ENCODE measurements at regions not wholly inside any gene's neighbourhood (a gene's known extent, or its start where the extent isn't known, plus 50 kb on each side); places are given as distances from the start of the nearest gene placed in this dataset.

DNA sequence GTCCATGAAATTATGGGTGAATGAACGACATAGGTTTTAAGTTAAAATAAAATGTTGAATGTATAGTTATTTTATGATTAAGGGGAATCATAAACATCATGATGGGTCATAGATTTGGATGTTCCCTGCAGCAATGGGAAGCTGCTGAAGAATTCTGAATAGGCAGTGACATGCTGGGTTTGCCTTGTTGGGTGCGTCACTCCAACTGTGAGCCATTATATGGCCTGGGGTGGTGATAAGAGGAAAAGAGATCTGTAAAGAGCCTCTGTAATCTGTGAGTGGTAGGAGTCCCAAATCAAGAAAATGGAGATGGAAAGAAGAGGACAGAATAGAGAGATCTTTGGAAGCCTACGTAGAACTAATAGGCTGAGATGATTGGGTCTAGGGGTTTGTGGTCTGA lies 58.1 kb upstream of the GPR26 start:
- POLR2A ChIA-PET (ENCODE audit: partially characterized antibody): interaction anchor here (1.1 kb wide), 1 partner anchor 33 kb away, joined by 3 read pairs; no protein-coding TSS in a partner anchor
- Histone ChIP-seq H2BK20ac (ENCODE audit: low read length) (no peak overlapping the region), H4K5ac (ENCODE audit: insufficient read length, low read depth, low read length) (no peak overlapping the region), H2BK120ac (replicated peaks; ENCODE audit: low read depth, low read length) (no peak overlapping the region), H3K9ac (replicated peaks in 1 of 4; ENCODE audit: extremely low read depth in 1 of 4, low read depth in 3 of 4, low read length in 3 of 4) (no peak overlapping the region), H3K4me1 (replicated peaks in 1 of 4; ENCODE audit: control insufficient read depth in 3 of 4, insufficient read depth in 4 of 4, low read length in 3 of 4) (peaks cover 3 to 20% (median 10%) of the 10 kb centered on the region in 4 experiments; a peak in 5 of 7 replicates), H4K20me1 (replicated peaks in 1 of 2; ENCODE audit: control insufficient read depth in 1 of 2, insufficient read depth in 2 of 2, low read length in 2 of 2) (no peaks in the 10 kb centered on the region), H2BK12ac (ENCODE audit: low read depth, low read length) (no peak overlapping the region), H3K27me3 (replicated peaks in 1 of 4; ENCODE audit: control insufficient read depth in 3 of 4, extremely low read depth in 1 of 4, insufficient read depth in 3 of 4, low read length in 3 of 4) (no peaks in the 10 kb centered on the region), H3K9me3 (ENCODE audit: insufficient read depth in 2 of 2, low read depth in 1 of 2, low read length in 1 of 2) (no peaks in the 10 kb centered on the region), H3K4ac (replicated peaks; ENCODE audit: insufficient read length, low read depth, low read length) (no peak overlapping the region), H3K79me2 (ENCODE audit: control insufficient read depth in 1 of 2, insufficient read depth in 2 of 2, low read length in 2 of 2) (no peaks in the 10 kb centered on the region), H3K36me3 (ENCODE audit: control insufficient read depth in 2 of 4, insufficient read depth in 4 of 4, low read length in 3 of 4) (no peaks in the 10 kb centered on the region), H3K27ac (ENCODE audit: low read depth, low read length) (no peak overlapping the region), H3K79me1 (ENCODE audit: low read depth, low read length) (no peaks in the 10 kb centered on the region), H4K91ac (replicated peaks; ENCODE audit: insufficient read length, low read length) (no peak overlapping the region), H3K56ac (replicated peaks; ENCODE audit: insufficient read length, low read depth, low read length) (no peak overlapping the region), H2AFZ (ENCODE audit: low read length) (no peak overlapping the region), H3K4me3 (ENCODE audit: extremely low read depth in 1 of 4, insufficient read depth in 2 of 4, low read depth in 3 of 4, low read length in 4 of 4) (peak overlapping the region in 1 of 4 experiments; percentile 33; a peak in 2 of 8 replicates), H3K4me2 (ENCODE audit: insufficient read depth in 1 of 2, low read depth in 2 of 2, low read length in 2 of 2) (peak overlapping the region; percentile 32 to 72), H2BK5ac (ENCODE audit: low read depth, low read length) (no peak overlapping the region), H4K8ac (ENCODE audit: extremely low read depth, insufficient read depth, low read length) (no peak overlapping the region), H2BK15ac (ENCODE audit: low read length) (no peak overlapping the region), H3K14ac (ENCODE audit: insufficient read length) (no peak overlapping the region), H3K23ac (ENCODE audit: insufficient read length) (no peak overlapping the region), H3K23me2 (ENCODE audit: low read depth, low read length) (no peaks in the 10 kb centered on the region; the same call in 1 of the 2 replicates), H2AK5ac (ENCODE audit: low read depth, low read length) (no peak overlapping the region), H3K18ac (ENCODE audit: extremely low read depth, low read length) (no peak overlapping the region)
- FAIRE-seq (no peak), DNase-seq (ENCODE audit: low read depth in 1 of 2, low spot score in 2 of 2) (no peak)
- CTCF ChIA-PET (ENCODE audit: partially characterized antibody): interaction anchor here (0.7 to 2.8 kb wide), 12 partner anchors 9 to 56 kb away, joined by 3 to 22 read pairs (median 4); partner anchors contain the start of gene GPR26
- 69 to 100% methylated on average over 1 to 3 of the region's 3 CpGs for WGBS, 2 experiments (ENCODE audit: extremely low coverage in 1 of 2, insufficient coverage in 1 of 2, insufficient read length in 1 of 2, insufficient replicate concordance in 2 of 2, low coverage in 1 of 2, low lambda C conversion rate in 2 of 2, missing lambda C conversion rate in 1 of 2)
- no peak for TF ChIP-seq POU5F1 (IDR thresholded peaks at IDR 0.05; ENCODE audit: low read depth, low read length)
- TF ChIP-seq CHD1 (IDR thresholded peaks at IDR 0.05; ENCODE audit: low read depth, low read length): no peak

Measured in H1 (cell line).